ENCODE measurements at regions not wholly inside any gene's neighbourhood (a gene's known extent, or its start where the extent isn't known, plus 50 kb on each side); places are given as distances from the start of the nearest gene placed in this dataset.

DNA sequence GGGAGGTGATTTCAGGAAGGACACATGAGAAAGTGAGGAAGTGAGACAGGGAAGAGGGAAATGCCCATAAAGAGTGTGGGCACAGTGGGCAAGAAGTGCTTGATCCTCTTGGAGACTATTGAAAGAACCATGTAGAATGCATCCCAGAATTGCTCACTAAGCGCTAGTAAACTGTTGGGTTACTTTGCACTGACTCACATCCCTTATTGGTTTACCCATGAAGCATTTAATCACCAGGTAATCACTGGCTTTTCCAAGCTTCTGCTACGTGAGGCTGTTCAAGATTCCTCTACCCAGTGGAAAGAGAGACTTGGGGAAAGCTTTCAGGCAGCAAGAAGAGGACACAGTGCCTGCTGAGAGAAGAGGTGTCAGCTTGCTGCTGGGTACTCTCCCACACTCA lies 410.0 kb upstream of the JAG1 start:
- DNase-seq (ENCODE audit: low read depth, low spot score): no peak

DNA sequence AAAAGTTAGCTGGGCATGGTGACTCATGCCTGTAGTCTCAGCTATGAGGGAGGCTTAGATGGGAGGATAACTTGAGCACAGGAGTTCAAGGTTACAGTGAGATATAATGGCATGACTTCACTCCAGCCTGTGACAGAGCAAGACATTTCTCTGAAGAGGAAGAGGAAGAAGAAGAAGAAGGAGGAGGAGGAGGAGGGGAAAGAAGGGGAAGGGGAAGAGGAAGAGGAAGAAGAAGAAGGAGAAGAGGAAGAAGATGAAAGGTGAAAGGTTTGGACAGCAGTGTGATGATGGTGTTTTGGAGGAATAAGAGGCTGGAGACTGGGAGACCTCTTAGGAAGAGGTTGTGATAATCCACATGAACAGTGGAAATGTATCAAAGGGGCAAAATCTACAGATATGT lies 410.7 kb upstream of the JAG1 start:
- no peak for DNase-seq (ENCODE audit: low read depth, low spot score)

DNA sequence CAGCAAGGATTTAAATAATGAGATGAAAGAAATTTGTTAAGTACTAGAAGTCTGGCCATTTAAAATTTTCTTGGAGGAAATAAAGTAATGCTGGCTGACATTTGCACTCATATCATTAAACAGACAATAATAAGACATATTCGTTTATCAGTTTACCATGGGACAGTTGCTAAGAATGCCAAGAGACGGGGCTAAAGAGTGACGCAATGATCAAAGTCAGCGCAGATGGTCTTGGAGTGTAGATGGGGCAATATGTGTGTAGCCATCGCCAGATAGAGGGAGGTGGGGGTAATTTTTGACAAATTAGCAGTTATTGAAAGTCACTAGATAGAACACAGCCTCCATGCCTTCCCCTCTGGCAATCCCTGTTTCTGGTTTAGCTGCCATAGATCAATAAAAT lies 413.2 kb upstream of the JAG1 start:
- DNase-seq (ENCODE audit: low read depth, low spot score): no peak

DNA sequence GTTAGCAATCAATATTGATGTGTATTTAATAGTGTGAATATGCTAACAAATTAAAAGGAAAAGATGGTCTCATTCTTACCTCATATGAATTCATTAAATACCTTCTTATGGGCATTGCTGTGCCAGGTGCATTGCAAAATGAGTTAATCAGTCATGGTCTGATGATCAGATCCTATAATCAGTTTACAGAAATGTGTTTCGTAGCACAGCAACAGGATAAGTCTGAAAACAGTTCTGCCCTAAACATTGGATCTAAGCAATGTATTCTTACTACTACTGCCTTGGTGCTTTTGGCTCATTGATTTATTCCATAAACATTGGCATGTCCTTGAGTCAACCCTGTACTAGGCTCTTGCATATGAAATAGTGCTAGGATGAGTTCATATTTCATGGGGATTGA lies 417.0 kb upstream of the JAG1 start:
- DNase-seq (ENCODE audit: low read depth, low spot score): no peak

DNA sequence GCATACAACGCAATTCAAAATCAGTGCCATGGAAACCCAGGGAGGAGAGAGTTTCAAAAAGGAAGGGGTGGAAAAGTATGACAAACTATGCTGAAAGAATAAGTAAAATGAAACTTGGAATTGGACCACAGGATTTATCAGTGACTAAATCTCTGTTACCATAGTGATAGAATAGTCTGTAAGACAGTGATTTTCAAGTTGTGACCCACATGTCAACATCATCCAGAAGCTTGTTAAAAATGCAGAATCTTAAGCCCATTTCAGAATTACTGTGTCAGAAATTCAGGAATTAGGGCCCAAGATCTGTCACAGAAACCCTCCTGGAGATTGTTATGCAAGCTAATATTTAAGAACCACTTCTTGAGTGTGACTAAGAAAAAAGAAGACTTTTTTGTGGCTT lies 417.7 kb upstream of the JAG1 start:
- DNase-seq (ENCODE audit: low read depth, low spot score): no peak

DNA sequence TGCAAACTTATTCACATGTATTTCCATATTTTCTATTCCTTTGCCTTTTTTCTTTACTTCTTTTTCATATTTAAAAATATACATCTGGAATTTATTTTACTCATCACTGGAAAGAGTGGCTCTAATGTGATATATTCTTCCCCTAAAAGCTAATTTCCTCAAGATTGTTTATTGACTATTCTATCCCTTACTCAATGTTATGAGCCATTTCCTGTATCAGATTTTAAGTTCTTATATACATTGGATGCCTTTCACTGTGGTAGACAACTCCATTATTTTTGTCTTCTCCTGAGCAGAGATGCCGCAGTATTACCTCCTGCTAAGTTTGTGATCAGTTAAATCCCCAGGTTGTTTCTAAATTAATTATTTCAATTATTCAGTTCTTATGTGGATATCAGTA lies 418.4 kb upstream of the JAG1 start:
- no peak for DNase-seq (ENCODE audit: low read depth, low spot score)

DNA sequence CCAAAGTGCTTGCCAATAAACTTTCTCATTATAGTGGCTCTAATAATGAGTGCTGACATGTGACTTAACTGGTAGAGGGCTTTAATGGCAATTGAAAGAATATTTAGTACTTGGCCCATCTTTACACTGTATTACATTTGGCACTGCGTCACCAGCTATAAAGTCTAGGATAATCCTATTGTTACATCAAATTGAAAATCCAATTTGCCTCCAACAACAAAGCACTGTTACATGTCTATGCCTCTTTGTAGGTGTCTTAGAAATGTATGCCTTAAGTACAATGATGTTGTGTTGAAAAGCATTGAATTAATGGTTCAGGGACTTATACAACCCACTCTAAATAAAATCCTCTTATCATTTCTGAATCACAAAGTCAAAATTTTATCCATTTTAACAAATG lies 420.4 kb upstream of the JAG1 start:
- DNase-seq (ENCODE audit: low read depth, low spot score): no peak

DNA sequence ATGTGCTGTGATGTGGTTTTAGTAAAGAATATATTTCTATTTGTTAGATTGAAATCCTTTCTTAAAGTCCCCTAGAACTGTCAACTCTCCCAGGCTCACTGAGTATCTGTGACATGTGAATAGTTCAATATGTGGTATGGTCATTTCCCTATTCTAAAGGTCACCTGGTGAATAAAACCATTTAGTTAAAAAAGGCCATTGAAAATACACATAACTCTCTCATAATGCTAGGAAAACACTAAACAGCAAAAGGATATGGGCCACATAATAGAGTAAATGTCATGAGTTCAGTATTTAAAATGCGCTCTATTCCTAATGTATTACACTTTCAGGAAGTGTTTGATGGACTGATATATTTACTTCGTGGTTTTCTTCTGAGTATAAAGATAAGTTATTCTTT lies 420.9 kb upstream of the JAG1 start:
- no peak for DNase-seq (ENCODE audit: low read depth, low spot score)

DNA sequence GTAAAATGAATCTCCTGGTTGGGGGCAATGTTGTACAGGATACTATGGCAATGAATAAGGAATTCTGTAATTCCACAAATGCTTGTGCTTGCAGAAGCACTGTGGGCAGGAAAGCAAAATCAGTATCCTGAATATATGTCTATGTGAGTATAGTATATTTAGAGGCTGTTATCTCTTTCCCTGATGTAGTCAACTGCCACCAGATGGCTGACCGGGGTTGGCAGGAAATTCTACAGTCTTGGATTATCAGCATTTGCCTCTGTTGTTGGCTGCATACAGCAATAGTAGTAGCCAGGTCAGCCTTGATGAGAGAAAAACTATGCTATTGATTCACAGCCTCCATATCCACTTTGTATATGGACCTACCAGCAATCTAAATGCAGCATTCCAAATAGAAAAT lies 425.1 kb upstream of the JAG1 start:
- no peak for DNase-seq (ENCODE audit: low read depth, low spot score)

DNA sequence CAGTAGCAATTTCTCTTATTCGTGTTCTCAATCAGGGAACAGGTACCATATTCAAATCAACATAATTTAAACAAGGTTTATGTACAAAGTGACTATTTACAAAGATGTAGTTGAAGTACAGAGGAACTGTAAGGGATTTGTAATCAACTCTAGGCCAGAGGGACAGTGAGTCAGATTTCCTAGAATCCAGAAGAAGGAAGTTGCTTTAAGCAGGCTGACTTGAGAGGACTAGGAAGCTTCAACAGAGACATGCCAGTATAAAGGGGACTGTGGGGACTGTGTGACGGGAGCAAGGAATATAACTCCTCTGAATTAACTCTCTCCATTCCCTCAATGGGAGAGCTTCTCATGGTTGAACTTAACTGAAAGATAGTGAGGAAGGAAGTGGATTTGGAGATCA lies 427.4 kb upstream of the JAG1 start:
- DNase-seq (ENCODE audit: low read depth, low spot score): no peak

DNA sequence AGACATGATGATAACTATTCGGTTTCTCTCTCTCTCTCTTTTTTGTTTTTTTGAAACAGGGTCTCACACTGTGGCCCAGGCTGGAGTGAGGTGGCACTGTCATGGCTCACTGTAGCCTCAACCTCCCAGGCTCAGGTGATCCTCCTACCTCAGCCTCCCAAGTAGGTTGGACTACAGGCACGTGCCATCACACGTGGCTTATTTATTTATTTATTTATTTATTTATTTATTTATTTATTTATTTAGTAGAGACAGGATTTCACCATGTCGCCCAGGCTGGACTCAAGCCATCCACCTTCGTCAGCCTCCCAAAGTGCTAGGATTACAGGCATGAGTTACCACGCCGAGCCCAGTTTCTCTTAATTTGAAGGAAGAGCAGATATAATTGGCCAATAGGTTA lies 427.9 kb upstream of the JAG1 start:
- no peak for DNase-seq (ENCODE audit: low read depth, low spot score)

DNA sequence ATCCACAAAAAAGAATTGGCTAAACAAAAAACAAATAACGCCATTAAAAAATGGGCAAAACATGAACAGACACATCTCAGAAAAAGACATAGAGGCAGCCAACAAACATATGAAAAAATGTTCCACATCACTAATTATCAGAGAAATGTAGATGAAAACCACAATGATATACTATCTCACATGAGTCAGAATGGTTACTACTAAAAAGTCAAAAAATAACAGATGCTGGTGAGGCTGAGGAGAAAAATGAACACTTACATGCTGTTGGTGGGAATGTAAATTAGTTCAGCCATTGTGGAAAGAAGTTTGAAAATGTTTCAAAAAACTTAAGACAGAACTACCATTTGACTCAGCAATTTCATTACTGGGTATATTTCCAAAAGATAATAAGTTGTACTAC lies 430.1 kb upstream of the JAG1 start:
- no peak for DNase-seq (ENCODE audit: low read depth, low spot score)

DNA sequence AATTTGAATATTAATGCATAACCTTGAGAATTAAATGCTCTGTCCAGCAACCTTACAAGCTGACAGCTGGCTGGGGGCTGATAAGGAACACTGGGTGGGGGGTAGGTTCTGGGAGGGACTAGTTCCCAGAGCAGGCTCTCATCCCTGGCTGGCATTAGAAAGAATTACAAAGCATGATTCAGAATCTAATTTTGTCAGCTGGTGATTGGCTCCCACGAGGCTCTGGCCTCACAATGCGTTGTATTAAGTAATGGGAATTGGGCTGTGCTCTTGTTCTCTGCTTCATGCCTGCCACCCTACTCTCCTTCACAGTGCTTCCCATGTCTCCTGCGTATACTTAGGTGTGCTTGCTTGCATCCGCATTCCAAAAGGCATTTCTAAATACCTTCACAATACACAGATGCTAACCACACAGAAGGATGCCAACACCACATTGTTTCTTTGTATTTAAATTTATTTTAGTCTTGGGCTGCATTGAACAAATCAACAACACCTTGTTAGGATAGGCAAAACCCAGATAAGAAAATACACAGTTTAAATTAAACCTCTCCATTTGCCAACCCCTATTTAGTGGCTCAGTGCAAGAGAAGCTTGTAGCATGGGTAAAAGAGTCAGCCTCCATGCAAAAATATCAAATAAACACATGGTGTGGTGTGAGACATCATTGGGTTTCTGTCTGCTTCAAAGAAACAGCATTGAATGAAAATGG lies 434.5 kb upstream of the JAG1 start:
- no peak for DNase-seq (ENCODE audit: low read depth, low spot score)

DNA sequence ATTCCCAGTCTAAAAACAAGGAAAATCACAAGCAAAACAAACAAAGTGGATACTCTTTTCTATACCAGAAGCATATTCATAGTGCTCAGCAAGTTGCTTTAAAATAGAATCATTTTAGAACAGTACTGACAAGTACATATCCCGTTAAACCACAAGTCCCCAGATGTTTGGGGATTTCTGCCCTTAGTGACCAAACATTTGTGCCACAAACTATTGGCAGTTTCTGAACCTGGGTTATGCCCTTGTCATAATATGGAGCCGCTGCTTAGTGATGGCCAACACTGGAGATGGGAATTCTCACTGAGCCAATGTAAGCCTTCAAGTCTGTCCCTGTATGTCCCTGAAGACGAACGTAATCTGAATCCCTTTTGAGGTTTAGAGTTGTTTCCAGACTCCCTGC lies 436.7 kb upstream of the JAG1 start:
- no peak for DNase-seq (ENCODE audit: low read depth, low spot score)

DNA sequence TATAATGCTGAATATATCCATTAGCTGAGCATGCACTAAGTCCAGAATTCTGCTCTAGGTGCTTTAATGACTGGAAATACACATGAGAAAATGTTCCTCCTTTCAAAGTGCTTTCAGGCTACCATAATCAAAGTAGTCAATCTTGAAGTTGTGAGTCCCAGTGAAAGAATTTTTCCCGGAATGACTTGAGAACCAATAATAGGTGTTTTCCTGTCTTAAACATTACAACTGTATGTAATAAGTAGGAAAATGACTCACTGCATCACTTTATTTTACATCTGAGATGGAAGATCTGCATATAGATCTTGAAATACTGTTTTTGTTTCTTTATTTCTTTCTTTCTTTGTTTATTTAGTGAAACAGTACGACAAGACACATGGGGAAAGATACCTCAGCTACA lies 437.4 kb upstream of the JAG1 start:
- DNase-seq (ENCODE audit: low read depth, low spot score): no peak

DNA sequence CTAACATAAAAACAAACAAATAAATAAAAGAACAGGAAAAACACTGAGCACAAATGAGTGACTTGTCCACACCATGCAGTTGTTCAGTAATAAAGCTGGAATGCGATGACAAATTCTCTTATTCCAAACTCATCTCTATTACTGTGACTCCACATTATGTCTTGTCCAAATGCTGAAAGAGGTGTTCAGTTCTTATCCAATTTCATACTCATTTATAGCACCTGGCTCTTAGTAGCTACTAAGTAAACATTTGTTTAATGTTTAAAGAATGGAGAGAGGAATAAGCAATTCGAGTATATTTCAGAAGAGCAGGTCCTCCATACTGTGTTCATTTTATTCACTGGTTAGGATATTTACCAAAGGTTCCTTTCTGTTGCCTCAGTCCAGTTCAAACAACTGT lies 439.0 kb upstream of the JAG1 start:
- DNase-seq (ENCODE audit: low read depth, low spot score): no peak

DNA sequence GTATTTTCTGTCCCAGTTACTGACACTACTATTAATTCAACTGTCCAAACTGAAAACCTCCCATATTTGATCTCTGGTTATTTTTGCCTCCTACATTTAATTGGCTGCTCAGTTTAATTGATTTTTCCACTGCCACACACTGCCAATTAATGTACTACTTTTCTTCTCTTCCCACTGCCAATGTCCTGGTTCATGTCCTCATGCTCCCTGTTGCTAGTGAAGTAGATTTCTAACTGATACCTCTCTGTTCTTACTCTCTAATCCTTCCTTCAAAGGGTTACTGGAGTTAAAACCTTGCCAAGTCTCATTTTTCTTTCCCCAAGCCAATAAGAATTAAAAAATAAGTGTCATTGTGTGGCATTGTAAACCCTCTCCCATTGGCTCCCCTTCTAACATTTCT lies 440.6 kb upstream of the JAG1 start:
- no peak for DNase-seq (ENCODE audit: low read depth, low spot score)

DNA sequence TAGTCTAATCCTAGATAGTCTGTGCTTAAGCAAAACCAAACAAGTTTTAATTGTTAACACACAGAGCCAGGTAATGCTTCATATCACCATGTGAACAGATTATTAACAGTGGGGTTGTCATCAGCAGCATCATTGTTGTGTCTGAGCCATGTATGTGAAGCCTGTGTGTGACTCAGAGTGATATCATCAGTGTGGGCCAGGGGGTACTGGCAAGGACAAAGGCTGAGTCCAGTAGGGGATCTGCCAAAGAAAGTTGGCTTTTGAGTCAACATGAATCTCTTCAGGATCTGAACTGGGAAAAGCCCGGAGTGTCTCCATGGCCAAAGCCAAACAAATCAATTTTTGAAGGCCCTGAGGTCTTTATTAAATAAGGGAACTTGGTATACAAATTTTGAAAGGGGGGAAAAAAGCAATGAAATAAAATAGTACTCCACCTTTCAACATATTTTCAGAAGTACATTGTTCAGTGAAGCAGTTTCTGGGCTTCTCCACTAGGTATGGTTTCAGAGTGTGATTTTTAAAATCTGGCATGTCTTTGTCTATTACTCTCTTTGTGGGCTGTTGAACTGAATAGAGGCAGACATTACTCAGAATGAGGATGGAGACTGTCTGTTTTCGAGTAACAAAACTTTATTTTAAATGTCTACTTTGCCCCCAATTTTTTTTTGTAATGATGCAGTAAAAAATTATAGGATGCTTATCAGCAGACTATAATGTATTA lies 444.2 kb upstream of the JAG1 start:
- no peak for DNase-seq (ENCODE audit: low read depth, low spot score)

DNA sequence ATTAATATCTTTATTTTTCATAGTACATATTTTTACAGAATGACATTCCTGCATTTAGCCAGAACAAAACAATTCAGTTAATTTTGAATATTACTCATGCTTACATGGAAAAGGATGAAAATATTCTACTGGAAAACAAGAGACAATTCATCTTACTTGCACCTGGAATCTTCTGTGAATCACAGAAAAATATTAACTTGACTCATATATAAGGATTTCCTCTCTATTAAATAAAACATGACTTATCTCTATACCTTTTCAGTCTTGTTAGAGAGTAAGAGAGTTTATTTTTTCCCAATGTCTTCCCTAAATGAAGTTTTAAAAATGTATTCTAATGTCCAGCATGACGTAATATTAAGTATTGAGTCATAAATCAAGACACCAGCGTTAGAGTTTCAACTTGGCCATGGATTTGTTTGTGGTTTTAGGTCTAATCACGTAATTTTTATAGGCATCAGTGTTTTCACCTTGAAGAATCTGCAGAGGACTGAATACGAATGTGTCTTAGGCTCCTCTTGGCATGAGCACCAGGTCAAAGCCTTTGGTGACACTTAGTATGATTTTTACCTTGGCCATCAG lies 445.1 kb upstream of the JAG1 start:
- DNase-seq (ENCODE audit: low read depth, low spot score): no peak

DNA sequence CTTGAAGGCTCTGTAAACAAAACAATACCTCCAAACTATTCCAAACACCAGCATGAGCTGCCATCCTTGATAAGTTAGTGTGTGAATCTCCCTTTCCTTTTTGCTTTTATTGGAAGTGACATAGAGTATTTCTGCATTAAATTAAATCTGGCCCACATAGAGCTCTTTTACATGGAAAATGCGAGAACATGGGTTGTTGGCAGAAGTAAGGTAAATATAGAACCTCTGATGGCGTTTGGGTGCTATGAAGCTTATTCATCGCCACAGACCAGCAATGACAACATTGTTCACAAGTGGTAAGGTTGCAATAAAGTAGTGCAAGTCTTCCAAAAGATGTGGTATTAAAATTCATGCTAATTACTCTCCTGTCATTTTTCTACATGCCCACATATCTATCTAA lies 445.8 kb upstream of the JAG1 start:
- no peak for DNase-seq (ENCODE audit: low read depth, low spot score)

DNA sequence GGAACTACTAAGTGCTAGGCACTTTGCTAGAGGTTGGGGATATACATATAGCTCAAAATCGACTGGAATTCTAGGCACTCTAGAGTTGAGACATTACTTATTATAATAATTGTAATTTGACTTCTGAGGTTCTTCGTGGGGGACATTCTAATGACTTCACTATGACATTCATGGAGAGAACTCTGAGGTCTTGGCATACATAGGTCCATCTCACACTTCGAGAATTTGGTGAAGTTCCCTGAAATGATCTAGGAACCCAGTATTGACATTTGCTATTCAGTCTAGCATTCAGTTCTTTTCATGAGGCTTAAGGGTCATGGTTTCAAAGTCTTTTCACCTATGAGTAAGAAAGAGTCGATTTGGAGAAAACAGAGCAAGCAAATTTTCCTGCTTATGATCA lies 446.6 kb upstream of the JAG1 start:
- no peak for DNase-seq (ENCODE audit: low read depth, low spot score)

DNA sequence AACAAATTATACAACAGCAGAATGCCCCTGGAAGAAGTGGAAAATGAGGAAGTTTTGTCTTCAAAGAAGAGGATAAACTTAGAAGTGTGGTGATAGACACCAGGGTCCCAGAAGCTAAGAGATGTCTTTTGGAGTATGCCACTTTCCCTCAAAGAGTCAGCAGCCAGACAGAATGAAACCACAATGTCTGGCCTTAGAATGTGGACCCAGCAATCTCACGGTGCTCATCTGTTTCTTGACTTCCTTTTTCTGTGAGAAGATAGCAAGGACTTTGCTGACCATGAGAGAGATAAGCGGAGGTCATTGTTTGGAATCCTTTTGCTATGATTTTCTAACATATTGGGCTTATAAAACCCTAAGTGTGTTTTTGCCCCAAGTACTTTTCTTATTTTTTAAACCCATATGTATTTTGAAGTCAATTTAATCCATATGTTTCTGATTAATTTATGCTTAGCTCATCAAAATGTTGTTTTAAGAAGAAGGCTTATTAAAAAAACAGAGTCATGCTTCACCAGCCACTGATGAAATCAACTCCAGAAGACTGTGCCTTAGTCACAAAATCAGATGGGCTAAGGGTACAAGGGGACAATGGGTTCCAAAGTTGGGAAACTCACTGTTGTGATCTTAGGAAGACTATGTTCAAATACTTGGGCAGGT lies 451.2 kb upstream of the JAG1 start:
- DNase-seq (ENCODE audit: low read depth, low spot score): no peak

DNA sequence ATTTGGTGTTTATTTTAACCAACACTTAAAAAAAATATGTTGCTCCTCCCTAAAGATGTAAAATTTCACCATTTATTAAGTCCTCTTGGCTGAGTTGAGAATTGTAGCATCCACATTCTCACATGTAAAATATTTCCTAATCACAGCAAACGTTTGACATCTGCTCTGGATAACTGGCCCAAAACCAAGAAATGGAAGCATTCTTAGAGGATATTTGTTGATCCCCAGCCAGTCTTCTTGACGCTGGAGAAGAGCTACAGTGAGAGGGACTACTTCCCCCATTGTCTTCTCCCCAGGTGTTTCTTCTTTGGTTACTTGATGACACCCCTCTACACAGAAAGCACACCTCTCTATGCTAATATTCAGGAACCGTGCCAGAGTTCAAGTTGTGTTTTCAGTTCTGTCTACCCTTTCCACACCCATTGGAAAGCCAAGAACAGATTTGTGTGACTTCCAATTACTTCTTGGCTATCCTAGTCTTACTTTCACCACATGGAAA lies 454.5 kb upstream of the JAG1 start:
- DNase-seq (ENCODE audit: low read depth, low spot score): no peak

All from smooth muscle cell of the brain vasculature (primary cell).